ENCODE measurements at regions not wholly inside any gene's neighbourhood (a gene's known extent, or its start where the extent isn't known, plus 50 kb on each side); places are given as distances from the start of the nearest gene placed in this dataset.

GRCh38 chr6:12608874-12609273 lies 107.7 kb upstream of the PHACTR1 start:
- POLR2A ChIA-PET: interaction anchor here (0.7 to 9.3 kb wide), 3 partner anchors 12 to 1914 kb away, joined by 3 to 116 read pairs (median 4); partner anchors contain the start of genes EDN1 and PAK1IP1
- CTCF ChIA-PET: interaction anchor here (11.8 kb wide), 1 partner anchor 316 kb away, joined by 197 read pairs; the partner anchor contains the start of gene EDN1
- H3K36me3 Mint-ChIP-seq (ENCODE audit: insufficient read depth, unreplicated experiment): no peaks in the 10 kb centered on the region
- DNase-seq (ENCODE audit: unreplicated experiment): no peak
- no peaks in the 10 kb centered on the region for H3K9me3 Mint-ChIP-seq (ENCODE audit: unreplicated experiment)
- no TSS peak for BruUV-seq (replicated peaks)
- H3K27me3 Mint-ChIP-seq (ENCODE audit: insufficient read depth, unreplicated experiment): no peaks in the 10 kb centered on the region
- no peak for TF ChIP-seq CTCF (IDR thresholded peaks at IDR 0.05; ENCODE audit: unreplicated experiment)
- H3K4me1 Mint-ChIP-seq (ENCODE audit: insufficient read depth, unreplicated experiment): peaks cover 23% of the 10 kb centered on the region
- H3K4me3 Mint-ChIP-seq (ENCODE audit: unreplicated experiment): no peak overlapping the region
- intact Hi-C loops (cut with micrococcal nuclease): no loop called here
- H3K27ac Mint-ChIP-seq (ENCODE audit: low read depth, unreplicated experiment): no peak overlapping the region

DNA sequence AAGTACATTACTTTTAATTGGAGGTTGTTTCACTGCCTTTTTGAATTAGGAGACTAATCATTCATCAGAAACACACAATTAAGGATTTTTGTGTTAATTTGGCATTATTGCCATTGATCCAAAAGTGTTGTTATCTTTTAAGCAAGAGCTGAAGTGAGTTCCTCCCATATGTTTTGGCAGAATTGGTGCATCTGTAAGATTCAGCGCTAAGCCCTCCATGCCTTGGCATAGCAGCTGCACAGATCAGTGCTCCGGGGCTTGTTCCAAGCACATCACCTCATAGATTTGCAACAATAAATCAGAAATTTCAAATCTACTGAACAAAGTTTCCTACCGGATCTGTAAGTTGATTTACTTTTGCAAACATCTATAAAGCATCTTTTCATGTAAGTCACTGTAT lies 106.8 kb upstream of the PHACTR1 start:
- intact Hi-C loops (cut with micrococcal nuclease): no loop called here
- no peaks in the 10 kb centered on the region for H3K36me3 Mint-ChIP-seq (ENCODE audit: insufficient read depth, unreplicated experiment)
- peaks cover 23% of the 10 kb centered on the region for H3K4me1 Mint-ChIP-seq (ENCODE audit: insufficient read depth, unreplicated experiment)
- POLR2A ChIA-PET: no interaction called here
- CTCF ChIA-PET: interaction anchor here (0.6 to 11.8 kb wide), 2 partner anchors 8 to 317 kb away, joined by 8 to 197 read pairs; partner anchors contain the start of gene EDN1
- DNase-seq (ENCODE audit: unreplicated experiment): no peak
- H3K27ac Mint-ChIP-seq (ENCODE audit: low read depth, unreplicated experiment): no peak overlapping the region
- BruUV-seq (replicated peaks): no TSS peak
- TF ChIP-seq CTCF (IDR thresholded peaks at IDR 0.05; ENCODE audit: unreplicated experiment): no peak
- H3K4me3 Mint-ChIP-seq (ENCODE audit: unreplicated experiment): no peak overlapping the region
- no peaks in the 10 kb centered on the region for H3K9me3 Mint-ChIP-seq (ENCODE audit: unreplicated experiment)
- no peaks in the 10 kb centered on the region for H3K27me3 Mint-ChIP-seq (ENCODE audit: insufficient read depth, unreplicated experiment)

- Mint-ChIP-seq H3K9me3 (ENCODE audit: unreplicated experiment) (no peaks in the 10 kb centered on the region), H3K36me3 (ENCODE audit: insufficient read depth, unreplicated experiment) (no peaks in the 10 kb centered on the region), H3K27me3 (ENCODE audit: insufficient read depth, unreplicated experiment) (no peaks in the 10 kb centered on the region), H3K4me1 (ENCODE audit: insufficient read depth, unreplicated experiment) (peaks cover 19% of the 10 kb centered on the region), H3K27ac (ENCODE audit: low read depth, unreplicated experiment) (no peak overlapping the region), H3K4me3 (ENCODE audit: unreplicated experiment) (no peak overlapping the region)
- intact Hi-C loops (cut with micrococcal nuclease): no loop called here
- no peak for TF ChIP-seq CTCF (IDR thresholded peaks at IDR 0.05; ENCODE audit: unreplicated experiment)
- BruUV-seq (replicated peaks): no TSS peak
- CTCF ChIA-PET: interaction anchor here (0.5 to 11.8 kb wide), 8 partner anchors 192 to 833 kb away, joined by 3 to 197 read pairs (median 3); partner anchors contain the start of genes ADTRP and EDN1
- DNase-seq (ENCODE audit: unreplicated experiment): no peak
- POLR2A ChIA-PET: no interaction called here
Measured at GRCh38 chr6:12610862-12611261, 105.7 kb upstream of the PHACTR1 start.

GRCh38 chr6:12613811-12614210 lies 102.8 kb upstream of the PHACTR1 start:
- H3K27me3 Mint-ChIP-seq (ENCODE audit: insufficient read depth, unreplicated experiment): no peaks in the 10 kb centered on the region
- no peaks in the 10 kb centered on the region for H3K4me1 Mint-ChIP-seq (ENCODE audit: insufficient read depth, unreplicated experiment)
- no peak for DNase-seq (ENCODE audit: unreplicated experiment)

More at GRCh38 chr6:12613811-12614210, 102.8 kb upstream of the PHACTR1 start:
- Mint-ChIP-seq H3K36me3 (ENCODE audit: insufficient read depth, unreplicated experiment) (no peaks in the 10 kb centered on the region), H3K9me3 (ENCODE audit: unreplicated experiment) (no peaks in the 10 kb centered on the region), H3K4me3 (ENCODE audit: unreplicated experiment) (no peak overlapping the region), H3K27ac (ENCODE audit: low read depth, unreplicated experiment) (no peak overlapping the region)
- BruUV-seq (replicated peaks): no TSS peak
- TF ChIP-seq CTCF (IDR thresholded peaks at IDR 0.05; ENCODE audit: unreplicated experiment): no peak
- POLR2A ChIA-PET: no interaction called here
- CTCF ChIA-PET: interaction anchor here (0.7 kb wide), 1 partner anchor 1482 kb away, joined by 3 read pairs; no protein-coding TSS in a partner anchor
- intact Hi-C loops (cut with micrococcal nuclease): no loop called here
